ENCODE measurements at regions not wholly inside any gene's neighbourhood (a gene's known extent, or its start where the extent isn't known, plus 50 kb on each side); places are given as distances from the start of the nearest gene placed in this dataset.
A peak's percentile ranks its signal among the peaks of the same experiment; 100 is the strongest.

DNA sequence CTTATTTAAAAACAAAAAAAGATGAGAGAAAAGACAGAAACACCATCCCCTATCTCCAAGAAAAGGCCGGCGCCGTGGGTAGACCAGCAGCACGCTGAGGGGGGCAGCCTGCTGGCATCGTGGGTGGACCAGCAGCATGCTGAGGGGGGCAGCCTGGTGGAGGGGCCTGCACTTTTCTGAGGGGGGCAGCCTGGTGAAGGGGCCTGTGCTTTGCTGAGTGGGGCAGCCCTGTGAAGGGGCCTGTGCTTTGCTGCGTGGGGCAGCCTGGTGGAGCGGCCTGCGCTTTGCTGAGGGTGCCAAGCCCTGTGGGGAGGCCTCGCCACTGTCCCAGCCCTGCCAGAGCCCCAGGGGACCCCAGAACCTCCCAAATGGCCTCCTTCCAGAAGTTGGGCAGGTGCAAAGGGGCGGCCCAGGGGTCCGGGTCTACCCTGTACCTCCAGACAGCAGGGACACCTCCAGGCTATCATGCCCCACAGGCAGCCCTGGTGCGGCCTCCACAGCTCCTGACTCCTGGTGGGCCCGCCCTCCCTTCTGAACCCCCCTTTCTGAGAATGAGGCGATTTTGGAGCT, 1185.7 kb downstream of the BRD1 start:
- Mint-ChIP-seq H3K4me1 (peaks cover 19% of the 10 kb centered on the region), H3K27ac (ENCODE audit: unreplicated experiment) (peak overlapping the region; percentile 71), H3K9me3 (no peaks in the 10 kb centered on the region), H3K4me3 (no peak overlapping the region), H3K36me3 (ENCODE audit: low read depth) (no peaks in the 10 kb centered on the region), H3K27me3 (ENCODE audit: low read depth) (no peaks in the 10 kb centered on the region)
- TF ChIP-seq, protein P1, sequence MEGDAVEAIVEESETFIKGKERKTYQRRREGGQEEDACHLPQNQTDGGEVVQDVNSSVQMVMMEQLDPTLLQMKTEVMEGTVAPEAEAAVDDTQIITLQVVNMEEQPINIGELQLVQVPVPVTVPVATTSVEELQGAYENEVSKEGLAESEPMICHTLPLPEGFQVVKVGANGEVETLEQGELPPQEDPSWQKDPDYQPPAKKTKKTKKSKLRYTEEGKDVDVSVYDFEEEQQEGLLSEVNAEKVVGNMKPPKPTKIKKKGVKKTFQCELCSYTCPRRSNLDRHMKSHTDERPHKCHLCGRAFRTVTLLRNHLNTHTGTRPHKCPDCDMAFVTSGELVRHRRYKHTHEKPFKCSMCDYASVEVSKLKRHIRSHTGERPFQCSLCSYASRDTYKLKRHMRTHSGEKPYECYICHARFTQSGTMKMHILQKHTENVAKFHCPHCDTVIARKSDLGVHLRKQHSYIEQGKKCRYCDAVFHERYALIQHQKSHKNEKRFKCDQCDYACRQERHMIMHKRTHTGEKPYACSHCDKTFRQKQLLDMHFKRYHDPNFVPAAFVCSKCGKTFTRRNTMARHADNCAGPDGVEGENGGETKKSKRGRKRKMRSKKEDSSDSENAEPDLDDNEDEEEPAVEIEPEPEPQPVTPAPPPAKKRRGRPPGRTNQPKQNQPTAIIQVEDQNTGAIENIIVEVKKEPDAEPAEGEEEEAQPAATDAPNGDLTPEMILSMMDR (conservative IDR thresholded peaks at IDR 0.05) = no peak
- DNase-seq (ENCODE audit: low read depth, low spot score) = no peak

DNA sequence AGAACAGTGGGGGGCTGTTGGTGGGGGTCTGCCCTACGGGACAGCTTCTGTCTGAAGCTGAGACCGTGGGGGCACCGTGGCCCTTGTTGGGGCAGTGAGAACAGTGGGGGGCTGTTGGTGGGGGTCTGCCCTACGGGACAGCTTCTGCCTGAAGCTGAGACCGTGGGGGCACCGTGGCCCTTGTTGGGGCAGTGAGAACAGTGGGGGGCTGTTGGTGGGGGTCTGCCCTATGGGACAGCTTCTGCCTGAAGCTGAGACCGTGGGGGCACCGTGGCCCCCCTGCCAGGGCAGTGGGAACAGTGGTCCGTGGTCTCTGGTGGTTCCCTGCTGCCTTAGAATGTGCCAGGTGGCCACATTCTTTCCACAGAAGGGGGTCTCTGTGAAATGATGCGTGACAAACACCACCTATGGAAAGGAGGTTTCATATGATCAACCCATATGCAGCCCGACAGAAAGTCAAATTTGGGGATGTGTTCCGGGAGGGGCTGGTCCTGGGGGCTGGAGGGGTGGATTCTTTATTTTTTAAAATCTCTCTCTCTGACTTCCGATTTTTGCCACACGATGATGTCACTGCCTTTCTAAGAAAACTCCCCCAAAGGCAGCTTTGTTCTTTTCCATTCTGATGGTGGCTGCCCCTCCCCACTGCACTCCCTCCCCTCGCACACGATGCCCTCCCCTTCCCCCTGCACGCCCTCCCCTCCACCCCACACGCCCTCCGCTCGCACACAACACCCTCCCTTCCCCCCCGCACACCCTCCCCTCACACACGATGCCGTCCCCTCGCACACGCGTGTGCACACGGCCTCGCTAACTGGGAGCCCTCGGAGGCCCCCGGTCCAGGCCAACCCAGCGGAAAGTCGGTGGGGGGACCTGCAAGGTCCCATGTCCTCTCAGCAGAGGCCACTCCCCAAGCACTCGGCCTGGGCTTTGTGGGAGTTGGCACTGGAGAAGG, 1186.5 kb downstream of the BRD1 start:
- Mint-ChIP-seq H3K27ac (ENCODE audit: unreplicated experiment) (peak overlapping the region; percentile 97), H3K4me3 (no peak overlapping the region), H3K4me1 (peaks cover 23% of the 10 kb centered on the region), H3K36me3 (ENCODE audit: low read depth) (no peaks in the 10 kb centered on the region), H3K27me3 (ENCODE audit: low read depth) (no peaks in the 10 kb centered on the region), H3K9me3 (no peaks in the 10 kb centered on the region)
- DNase-seq (ENCODE audit: low read depth, low spot score) = no peak
- TF ChIP-seq, protein P1 (conservative IDR thresholded peaks at IDR 0.05) = no peak

DNA sequence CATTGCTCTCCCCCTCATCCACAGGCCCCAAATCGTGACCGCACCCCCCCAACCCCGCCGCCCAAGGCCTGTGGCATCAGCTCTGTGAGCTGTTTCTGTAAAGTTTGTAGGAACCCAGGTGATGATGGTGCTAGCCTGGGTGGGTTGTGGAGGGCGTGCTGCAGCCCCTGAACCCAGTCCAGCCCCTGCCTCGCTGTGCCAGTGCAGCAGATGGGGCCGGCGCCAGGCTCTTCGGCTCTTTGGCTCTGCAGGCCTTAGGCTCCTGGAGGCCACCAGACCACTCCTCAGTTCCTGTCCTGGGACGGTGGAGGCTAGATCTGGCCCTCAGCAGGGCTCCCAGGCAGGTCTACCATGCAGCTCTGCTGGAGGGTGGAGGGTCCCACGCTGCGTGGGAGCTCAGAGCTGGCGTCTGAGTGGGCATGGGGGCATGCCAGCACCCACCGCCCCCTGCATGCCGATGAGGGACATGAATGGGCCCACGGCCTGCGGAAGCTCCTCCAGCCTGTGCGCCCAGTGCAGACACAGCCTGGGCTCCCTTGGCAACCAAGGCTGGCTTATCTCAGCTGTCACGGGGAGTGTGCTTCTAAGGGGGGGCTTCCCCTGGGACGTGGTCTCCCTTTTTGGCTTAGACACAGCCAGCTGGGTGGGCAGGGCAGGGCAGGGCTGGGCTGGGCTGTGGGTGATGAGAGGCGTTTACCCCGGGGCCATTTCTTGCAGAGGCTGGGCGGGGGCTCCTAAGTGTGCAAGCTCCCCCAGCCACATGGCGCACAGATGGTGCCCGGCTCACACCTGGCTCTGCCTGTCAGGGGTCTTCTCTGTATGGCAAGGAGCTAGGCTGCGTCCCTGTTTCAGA, 1187.6 kb downstream of the BRD1 start:
- TF ChIP-seq, protein P1 (conservative IDR thresholded peaks at IDR 0.05) = no peak
- Mint-ChIP-seq H3K9me3 (no peaks in the 10 kb centered on the region), H3K36me3 (ENCODE audit: low read depth) (no peaks in the 10 kb centered on the region), H3K27me3 (ENCODE audit: low read depth) (no peaks in the 10 kb centered on the region), H3K4me3 (no peak overlapping the region), H3K4me1 (peaks cover 30% of the 10 kb centered on the region), H3K27ac (ENCODE audit: unreplicated experiment) (peak overlapping the region; percentile 97)
- no peak for DNase-seq (ENCODE audit: low read depth, low spot score)

DNA sequence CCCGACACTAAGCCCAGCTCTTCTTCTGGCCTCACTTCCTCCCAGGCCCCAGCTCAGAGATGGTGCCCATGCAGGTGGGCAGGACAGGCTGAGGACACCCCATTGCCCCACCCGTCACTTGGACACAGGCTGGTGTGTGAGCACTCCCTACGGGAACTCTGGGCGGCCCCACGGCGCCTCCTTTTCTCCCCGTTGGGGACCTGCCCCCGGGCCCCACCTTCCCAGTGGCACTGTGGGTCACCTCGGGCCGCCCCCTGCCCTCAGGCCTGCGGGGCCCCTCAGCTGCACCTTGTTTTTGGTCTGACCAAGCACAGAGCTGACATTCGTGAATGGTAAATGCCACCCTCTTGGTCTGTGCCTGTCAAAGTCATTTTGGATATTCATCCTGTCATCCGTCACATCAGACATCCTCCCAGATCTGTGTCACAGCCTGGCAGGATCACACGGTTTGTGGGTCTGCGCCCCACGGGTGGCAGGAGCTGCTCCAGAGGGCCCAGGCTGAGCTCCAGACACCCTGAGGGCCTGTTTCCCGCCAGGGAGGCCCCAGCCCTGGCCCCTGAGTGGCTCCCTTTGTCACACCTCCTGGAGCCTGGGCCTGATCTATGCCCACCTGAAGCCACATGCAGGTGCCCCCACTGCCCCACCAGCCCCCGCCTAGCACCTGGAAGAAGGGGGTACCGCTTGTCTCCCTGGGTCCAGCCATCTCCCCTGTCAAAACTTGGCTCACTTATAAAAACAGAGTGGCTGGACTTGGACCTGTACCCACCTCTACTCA, 1188.5 kb downstream of the BRD1 start:
- no peaks in the 10 kb centered on the region for H3K9me3 Mint-ChIP-seq
- peak overlapping the region; percentile 43 for H3K27ac Mint-ChIP-seq (ENCODE audit: unreplicated experiment)
- peaks cover 30% of the 10 kb centered on the region for H3K4me1 Mint-ChIP-seq
- TF ChIP-seq, protein P1 (conservative IDR thresholded peaks at IDR 0.05) = no peak
- H3K27me3 Mint-ChIP-seq (ENCODE audit: low read depth) = no peaks in the 10 kb centered on the region
- no peak overlapping the region for H3K4me3 Mint-ChIP-seq
- no peaks in the 10 kb centered on the region for H3K36me3 Mint-ChIP-seq (ENCODE audit: low read depth)
- no peak for DNase-seq (ENCODE audit: low read depth, low spot score)

DNA sequence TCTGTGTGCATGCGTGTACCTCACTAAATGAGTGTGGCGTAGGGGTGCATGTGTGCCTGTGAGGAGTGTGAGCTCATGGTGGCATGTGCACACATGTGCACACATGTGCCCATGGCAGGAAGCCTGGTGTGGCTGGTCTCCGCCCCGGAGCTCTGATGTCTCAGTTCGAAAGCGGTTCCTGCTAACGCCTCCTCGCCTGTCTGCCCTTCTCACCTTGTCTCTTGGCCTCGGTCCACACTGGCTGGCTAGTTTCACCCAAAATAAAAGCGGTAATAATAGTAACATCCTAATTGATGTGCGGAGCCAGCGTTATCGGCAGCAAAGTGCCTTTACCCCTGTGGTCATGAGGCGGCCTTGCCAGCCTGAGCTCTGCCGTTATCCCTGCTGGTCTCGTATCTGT, 1190.4 kb downstream of the BRD1 start:
- Mint-ChIP-seq H3K27ac (ENCODE audit: unreplicated experiment) (peak overlapping the region; percentile 81), H3K4me1 (peaks cover 20% of the 10 kb centered on the region), H3K4me3 (no peak overlapping the region), H3K9me3 (no peaks in the 10 kb centered on the region), H3K27me3 (ENCODE audit: low read depth) (no peaks in the 10 kb centered on the region), H3K36me3 (ENCODE audit: low read depth) (no peaks in the 10 kb centered on the region)
- TF ChIP-seq, protein P1 (conservative IDR thresholded peaks at IDR 0.05) = no peak
- no peak for DNase-seq (ENCODE audit: low read depth, low spot score)

Measured in neural crest cell (in vitro differentiated cells).